ENCODE measurements at regions not wholly inside any gene's neighbourhood (a gene's known extent, or its start where the extent isn't known, plus 50 kb on each side); places are given as distances from the start of the nearest gene placed in this dataset.

- H3K4me3 ChIP-seq: no peak overlapping the region
- H3K27me3 ChIP-seq (ENCODE audit: control insufficient read depth in 2 of 2, insufficient read depth in 2 of 2, low read length in 2 of 2): no peaks in the 10 kb centered on the region
- ATAC-seq: no peak
- ChIA-PET CTCF (ENCODE audit: low intra/inter-chr PET ratio) (no interaction called here), POLR2A (interaction anchor here (0.8 kb wide), 1 partner anchor 10 kb away, joined by 3 read pairs; no protein-coding TSS in a partner anchor)
- no peak overlapping the region for H3K27ac ChIP-seq (ENCODE audit: extremely low read depth, low read depth, low read length)
- no peaks in the 10 kb centered on the region for H3K4me1 ChIP-seq (replicated peaks in 1 of 2; ENCODE audit: control insufficient read depth in 2 of 2, insufficient read depth in 2 of 2, low read length in 2 of 2)
- in situ Hi-C loops (cut with MboI) (no loop called here), intact Hi-C loops (cut with micrococcal nuclease) (no loop called here)
- FAIRE-seq: no peak
- no peaks in the 10 kb centered on the region for H3K79me2 ChIP-seq (ENCODE audit: control insufficient read depth, insufficient read depth, low read length)
- H2AFZ ChIP-seq (ENCODE audit: low read depth, low read length): no peak overlapping the region
- no peak overlapping the region for H3K9ac ChIP-seq (ENCODE audit: insufficient read depth in 1 of 2, low read depth in 2 of 2, low read length in 2 of 2)
- H4K20me1 ChIP-seq (replicated peaks; ENCODE audit: control insufficient read depth, insufficient read depth, low read length): no peaks in the 10 kb centered on the region
- no peaks in the 10 kb centered on the region for H3K9me1 ChIP-seq (ENCODE audit: control insufficient read depth, insufficient read depth, low read length)
- DNase-seq (ENCODE audit: extremely low read depth in 1 of 4, low spot score in 3 of 4): no peak
- H3K36me3 ChIP-seq (ENCODE audit: control insufficient read depth, insufficient read depth, low read length): no peaks in the 10 kb centered on the region
- WGBS (ENCODE audit: insufficient coverage, low coverage, missing lambda C conversion rate): 17% methylated on average over 1 of the region's 2 CpGs
- BruUV-seq (replicated peaks): no TSS peak
- H3K4me2 ChIP-seq (ENCODE audit: insufficient read depth, low read length): no peak overlapping the region
- no peaks in the 10 kb centered on the region for H3K9me3 ChIP-seq (replicated peaks; ENCODE audit: control insufficient read depth, insufficient read depth, low read depth, low read length)
- TF ChIP-seq GTF2B (IDR thresholded peaks at IDR 0.05; ENCODE audit: extremely low read depth, insufficient read length): no peak
- TF ChIP-seq ZBTB12 (CRISPR knock-in tag; IDR thresholded peaks at IDR 0.05): no peak
- no peak for TF ChIP-seq TCFL5 (CRISPR knock-in tag; conservative IDR thresholded peaks at IDR 0.05)
- TF ChIP-seq ZNF444 (CRISPR knock-in tag; IDR thresholded peaks at IDR 0.05): no peak
- no peak for TF ChIP-seq MLLT1 (IDR thresholded peaks at IDR 0.05)
- no peak for TF ChIP-seq POU5F1 (IDR thresholded peaks at IDR 0.05; ENCODE audit: borderline replicate concordance, low read depth, low read length, partially characterized antibody)
- no peak for TF ChIP-seq ATF4 (CRISPR knock-in tag; IDR thresholded peaks at IDR 0.05)
- no peak for TF ChIP-seq CHD1 (IDR thresholded peaks at IDR 0.05; ENCODE audit: low read length)
- TF ChIP-seq TCF15 (CRISPR knock-in tag; IDR thresholded peaks at IDR 0.05): no peak
- no peak for TF ChIP-seq SETDB1 (IDR thresholded peaks at IDR 0.05; ENCODE audit: low read length)
- no peak for TF ChIP-seq ZNF124 (CRISPR knock-in tag; IDR thresholded peaks at IDR 0.05)
- TF ChIP-seq PKNOX1 (IDR thresholded peaks at IDR 0.05): no peak
- TF ChIP-seq HDGF (IDR thresholded peaks at IDR 0.05): no peak
- TF ChIP-seq AFF4 (CRISPR knock-in tag; IDR thresholded peaks at IDR 0.05): no peak
Observed at GRCh38 chr18:57294547-57294946, 57.8 kb upstream of the ST8SIA3 start.
